ENCODE measurements at regions not wholly inside any gene's neighbourhood (a gene's known extent, or its start where the extent isn't known, plus 50 kb on each side); places are given as distances from the start of the nearest gene placed in this dataset.

DNA sequence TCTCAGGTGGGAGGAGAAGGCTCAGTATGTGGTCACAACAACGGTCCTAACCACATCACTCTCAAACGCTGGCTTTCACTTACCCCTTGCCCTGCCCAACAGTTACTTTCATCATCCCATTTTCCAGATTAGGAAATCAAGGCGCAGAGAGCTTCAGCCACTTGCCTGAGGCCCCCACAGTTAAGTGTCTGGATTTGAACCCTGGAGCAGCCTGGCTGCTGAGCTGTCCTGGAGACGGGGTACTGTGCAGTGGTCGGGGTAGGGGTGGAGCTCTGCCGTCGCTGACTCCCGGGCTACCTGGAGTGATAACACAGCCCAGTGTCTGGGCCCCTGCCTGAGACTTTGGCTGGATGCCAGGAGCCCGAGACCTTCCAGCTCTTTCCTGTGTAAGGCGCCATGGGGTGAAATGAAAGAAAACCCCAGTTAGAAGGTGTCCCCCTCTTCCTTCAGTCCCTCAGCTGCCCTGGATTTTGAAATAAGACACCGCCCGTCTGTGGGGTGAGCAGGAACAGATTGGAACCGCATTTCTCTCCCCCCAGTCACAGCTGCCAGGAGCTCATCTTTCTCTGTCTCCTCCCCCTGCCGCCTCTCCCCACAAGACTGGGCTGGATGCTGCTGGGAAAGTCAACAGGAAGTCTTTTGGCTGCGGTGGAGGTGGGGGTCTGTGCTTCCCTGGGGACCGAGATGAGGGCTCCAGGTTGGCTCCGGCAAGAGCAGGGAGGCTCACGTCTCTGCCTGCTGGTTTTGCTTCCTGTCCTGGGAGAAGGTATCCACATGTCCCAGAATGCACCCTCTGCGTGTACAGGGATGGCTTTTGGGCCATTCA lies 280.2 kb downstream of the SEC14L1 start:
- DNase-seq = no peak

DNA sequence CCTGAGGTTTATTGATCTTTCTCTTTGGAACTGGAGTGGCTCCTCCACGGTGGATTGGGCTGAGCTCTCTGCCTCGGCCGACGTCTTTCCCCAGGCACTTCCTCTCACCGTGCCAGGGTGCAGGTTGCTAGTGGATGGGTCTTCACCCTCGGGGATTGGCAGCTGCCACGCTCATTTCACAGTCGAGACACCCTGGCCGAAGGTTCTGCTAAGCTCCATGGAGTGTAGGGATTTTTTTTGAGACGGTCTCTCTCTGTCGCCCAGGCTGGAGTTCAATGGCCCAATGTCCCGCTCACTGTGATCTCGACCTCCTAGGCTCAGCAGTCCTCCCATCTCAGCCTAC lies 280.8 kb downstream of the SEC14L1 start:
- DNase-seq = no peak

DNA sequence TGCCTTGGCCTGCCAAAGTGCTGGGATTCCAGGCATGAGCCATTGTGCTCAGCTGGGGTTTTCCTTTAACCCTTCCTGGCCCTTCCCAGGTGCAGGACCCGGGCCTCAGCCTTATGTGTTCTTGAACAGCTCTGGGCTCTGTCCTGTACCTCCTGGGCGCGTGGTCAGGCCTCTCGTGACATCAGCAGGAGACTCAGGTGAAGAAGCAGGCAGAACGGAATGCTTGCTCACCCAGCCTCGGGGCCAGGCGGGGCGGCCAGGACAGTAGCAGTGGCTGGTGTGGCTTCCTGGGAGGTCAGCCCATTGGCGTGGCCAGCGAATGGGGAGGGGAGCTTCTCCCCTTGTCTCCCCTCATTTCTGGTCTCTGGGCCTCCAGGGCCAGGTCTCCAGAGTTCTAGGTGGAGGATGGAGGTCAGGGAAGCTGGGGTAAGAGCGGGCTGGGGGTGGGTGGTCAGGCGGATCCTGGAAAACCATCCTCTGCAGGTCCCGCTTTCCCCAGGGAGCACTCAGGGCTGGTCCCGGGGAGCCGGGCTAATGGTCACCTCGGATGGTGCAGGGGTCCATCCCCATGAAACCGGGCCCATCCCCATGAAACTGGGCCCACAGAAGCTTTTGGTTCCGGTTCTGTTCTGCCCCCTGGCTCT lies 281.5 kb downstream of the SEC14L1 start:
- DNase-seq = no peak

DNA sequence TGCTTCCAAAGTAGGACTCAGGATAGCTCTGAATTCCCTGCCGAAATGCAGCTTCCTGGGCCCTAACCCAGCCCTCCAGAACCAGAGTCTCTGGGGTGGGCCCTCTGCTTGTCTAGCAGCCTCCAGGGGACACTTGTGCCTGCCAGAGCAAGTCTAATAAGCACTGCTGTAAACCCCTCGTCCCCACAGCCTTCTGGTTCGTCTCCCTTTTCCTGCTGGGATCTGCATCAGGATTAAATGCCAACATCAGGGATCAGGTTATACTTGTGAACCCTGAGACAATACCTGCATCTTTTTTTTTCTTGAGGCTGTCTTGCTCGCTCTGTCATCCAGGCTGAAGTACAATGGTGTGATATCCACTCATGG lies 282.0 kb downstream of the SEC14L1 start:
- no peak for DNase-seq

DNA sequence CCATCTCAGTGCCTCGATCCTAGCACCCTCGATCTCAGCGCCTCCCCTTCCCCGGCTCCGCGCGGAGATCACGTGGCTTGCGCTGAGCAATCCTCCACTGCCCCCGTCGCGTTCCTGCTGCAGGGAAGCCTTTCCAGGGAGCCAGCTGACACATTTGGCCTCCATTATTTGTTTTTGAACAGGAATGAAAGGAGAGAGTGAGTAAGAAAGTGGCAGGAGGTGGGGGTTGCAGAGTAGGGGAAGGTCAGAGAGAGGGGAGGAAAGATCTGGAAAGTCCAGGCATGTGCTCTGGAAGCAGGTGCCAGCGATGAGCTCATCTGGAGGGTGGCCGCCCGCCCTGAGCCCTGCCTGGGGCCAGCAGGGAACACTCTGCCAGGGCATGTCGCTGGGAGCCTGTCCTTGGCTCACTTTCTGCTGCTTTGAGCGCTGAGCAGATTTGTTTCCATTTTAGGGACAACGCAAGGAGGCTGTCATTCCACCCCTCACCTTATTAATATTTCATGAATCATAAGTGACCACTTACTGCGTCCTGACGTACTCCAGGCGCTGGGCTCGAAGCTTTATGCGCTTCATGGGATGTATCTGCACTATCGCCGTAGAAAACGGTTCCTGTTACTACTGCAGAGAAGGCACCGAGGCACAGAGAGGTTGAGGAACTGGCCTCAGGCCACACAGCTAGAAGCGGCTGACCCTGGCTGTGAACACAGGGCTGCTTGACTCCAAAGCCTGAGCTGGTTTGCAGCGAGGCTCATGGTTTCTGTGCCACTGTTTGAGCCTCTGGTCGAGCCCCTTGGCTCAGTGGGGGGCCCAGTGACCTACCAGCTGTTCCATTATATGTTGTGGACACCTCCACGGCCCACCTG lies 283.1 kb downstream of the SEC14L1 start:
- no peak for DNase-seq

DNA sequence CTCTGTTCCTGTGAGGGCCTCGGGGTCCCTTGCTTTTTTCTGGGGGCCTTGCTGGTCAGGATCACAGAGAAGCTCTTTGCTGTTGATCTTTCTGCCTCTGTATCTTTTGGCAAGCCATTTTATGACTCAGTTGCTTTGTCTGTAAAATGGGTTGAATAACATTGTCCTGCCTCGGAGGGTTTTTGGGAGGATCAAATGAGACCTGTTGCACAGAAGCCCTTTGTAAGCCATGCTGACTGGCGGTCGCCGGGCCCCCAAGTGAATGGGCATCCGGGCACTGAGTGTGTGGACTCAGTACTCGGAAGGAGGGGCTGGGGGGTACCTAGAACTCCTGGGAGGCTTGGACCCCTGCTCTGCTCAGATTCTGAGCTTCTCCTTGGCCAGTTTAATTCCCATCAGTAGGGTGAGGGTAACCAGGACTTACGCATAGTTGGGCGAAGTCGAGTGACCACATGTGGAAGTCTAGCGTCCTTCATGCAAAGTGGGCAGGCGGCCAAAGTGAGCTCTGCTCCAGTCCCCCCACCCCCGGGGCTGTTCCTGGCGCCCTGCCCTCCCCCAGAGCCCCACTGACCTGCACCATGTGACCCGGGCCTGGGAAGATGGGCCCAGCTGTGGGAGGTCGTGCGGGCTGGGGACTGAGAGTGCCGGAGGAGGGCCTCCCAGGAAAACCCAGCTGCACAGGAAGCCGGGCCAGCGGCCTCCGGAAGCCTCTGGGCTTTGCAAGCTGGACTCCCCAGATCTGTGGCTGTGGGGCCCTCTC lies 284.0 kb downstream of the SEC14L1 start:
- DNase-seq = peak; percentile 55 to 76

DNA sequence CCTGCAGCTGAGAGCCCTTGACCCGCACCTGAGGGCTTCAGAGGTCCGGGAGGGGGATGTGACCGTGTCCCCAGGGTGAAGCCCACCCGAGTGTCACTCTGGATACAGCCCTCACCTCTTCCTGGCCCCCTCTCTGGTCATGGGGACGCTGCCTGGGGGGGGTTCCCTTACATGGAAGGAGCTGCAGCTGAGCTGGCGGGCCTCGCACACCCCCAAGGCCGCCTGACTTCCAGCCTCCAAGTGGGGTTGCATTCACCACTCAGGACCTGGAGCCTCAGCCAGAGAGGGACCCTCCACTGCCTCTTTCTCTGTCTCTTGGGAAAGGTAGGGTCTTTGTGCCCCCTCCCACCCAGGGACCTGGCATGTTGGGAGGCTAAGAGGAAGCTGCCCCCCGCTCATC lies 284.6 kb downstream of the SEC14L1 start:
- no peak for DNase-seq

DNA sequence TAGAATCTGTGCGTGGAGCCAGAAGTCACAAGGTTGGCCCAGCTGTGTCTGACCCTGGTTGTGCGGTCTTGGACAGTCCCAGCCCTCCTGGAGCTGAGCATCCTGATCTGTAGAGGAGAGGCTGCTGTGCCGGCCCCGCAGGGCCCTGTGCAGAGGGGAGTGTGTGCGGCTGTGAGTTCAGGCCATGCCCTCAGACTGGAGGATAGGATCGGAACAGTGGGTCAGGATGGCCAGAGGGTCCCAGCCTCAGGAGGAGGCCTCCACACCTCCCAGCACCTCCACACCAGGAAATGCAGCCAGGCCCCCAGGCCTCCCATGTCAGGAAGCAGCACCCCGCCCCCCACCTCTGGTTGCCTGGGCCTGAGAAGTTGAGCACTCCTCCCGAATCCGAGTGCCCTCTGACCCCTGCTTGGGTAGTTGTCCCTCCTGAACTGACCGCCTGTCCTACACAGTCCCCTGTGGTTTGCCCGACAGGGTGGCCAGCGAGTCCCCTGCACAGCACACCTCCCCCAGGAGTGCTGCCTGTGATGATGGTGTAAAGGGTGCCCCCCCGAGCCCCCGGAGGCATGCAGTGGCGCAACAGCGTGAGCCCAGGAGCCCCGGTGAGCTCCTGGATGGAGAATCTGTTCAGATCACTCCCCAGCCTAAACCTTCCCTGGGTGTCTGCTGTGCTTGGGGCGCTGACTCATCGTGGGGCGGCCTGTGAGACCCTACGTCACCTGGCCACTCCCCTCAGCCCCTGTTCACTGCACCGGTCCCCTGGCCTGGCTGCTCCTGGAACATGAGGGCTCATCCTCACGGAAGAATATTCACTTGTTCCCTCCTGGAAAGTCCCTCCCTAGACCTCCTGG lies 285.2 kb downstream of the SEC14L1 start:
- DNase-seq = no peak

DNA sequence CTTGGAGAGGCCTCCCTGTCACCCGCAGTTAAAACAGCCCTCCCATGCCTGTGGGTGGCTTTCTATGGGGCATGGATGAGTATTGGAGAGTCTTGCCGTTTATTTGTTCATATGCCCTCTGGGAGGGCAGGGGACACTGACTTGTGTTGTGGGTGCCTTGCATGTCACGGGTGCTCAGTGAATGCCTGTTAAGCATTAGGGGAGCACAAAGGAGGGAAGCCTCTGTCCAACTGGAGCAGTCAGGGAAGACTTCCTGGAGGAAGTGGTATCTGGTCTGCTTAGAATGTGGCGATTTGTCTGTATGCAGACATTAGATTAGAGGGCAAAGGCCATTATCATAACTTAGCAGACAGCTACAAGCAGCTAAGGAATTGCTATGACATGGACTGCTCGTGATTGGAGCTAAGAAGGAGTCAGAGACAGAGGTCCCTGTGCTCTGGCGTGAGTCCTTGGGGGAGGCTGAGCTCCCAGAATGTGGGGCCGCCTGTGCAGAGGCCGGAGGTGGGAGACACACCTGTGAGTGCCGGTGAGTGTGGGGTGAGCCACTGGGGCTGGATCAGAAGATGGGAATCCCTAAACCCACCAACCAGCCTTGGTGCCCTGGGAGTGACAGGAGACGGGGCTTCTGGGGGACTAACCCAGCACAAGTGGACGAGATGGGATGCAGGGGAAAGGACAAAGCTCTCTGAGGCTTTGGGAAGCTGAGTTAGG lies 286.1 kb downstream of the SEC14L1 start:
- DNase-seq = no peak

DNA sequence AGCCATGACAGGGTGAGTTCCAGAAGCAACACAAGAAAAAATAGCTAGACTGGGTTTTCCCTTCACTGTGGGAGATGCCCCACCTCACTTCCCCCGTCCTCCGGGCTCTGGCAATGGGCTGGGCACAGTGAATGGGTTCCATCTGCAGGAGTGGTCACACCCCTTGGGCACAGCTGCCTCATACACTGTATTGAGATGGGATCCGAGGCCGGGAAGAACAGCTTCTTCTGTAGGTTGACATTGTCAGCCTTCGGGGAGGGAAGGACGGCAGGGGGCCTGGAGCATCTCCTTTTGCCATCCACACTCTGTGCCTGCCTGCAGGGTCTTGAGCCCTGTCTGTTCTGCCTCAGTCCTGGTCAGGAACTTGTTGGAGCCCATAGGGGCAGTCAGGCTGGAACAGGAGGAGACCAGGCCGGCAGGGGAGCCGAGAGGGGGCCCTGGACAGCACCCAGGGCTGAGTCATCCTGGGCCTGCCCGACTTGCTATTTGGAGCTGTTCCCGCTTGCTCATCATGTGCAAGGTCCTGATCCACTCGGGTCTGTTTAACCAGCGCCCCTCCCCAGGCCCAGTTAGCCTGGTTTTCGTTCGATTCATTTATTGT lies 286.7 kb downstream of the SEC14L1 start:
- peak in 1 of 2 donors; percentile 32 for DNase-seq

DNA sequence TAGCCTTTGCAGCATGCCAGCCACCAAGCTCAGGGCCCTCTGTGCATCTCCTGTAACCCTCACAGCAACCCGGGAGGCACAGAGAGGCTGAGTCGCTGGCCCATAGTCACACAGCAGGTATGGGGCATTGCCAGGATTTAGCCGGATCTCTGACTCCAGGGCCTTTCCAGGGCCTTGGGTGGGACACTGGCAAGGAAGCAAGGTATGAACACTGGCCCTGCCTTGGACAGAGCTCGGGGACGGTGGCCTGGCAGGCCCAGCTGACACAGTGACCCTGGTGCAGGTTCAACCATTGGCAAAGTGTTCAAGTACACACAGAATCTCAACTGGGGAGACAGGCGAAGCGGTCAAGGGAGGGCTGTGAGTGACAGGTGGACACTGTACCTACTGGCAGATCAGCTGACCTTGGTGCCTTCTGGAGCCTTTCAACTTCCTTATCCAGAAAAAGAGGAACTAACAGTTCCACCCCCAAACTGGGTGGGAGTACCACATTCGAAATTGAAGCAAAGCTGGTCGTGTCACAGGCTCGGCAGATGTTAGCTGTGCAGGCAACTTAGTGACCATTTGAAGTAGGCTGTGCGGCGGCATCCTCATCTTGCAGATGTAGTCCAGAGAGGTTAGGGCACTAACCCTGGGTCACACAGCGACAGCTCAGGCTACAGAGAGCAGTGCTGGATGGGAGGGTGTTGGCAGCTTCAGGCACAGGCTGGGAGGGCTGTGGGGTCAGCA lies 287.4 kb downstream of the SEC14L1 start:
- DNase-seq = peak; percentile 87 to 96

DNA sequence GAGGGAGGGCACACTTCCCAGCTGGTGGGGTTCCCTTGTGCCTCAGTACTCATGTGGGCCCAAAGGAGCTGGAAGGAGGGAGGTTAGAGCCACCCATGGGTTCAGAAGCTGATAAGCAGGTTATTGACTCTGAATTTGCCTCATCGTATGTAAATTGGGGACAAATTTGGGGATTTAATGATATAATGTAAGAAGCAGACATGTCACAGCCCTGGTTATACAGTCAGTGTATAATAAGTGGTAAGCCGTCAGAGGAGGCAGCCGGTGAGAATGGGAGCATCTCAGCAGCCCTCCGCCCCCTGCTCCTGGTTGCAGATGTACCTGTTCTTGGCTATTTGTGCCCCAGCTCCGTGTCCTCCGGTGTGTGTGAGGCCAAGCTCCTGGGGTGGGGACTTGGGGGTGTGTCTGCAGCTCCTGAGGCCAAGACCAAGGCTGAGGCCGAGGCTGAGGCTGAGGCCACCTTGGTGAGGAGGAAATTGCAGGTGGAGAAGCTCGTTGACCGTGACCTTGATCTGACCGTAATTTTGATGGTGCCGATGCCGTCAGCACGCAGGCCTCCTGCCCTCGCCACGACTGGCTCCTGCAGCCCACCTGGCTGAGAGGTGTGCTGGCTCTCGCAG lies 288.1 kb downstream of the SEC14L1 start:
- DNase-seq = no peak

DNA sequence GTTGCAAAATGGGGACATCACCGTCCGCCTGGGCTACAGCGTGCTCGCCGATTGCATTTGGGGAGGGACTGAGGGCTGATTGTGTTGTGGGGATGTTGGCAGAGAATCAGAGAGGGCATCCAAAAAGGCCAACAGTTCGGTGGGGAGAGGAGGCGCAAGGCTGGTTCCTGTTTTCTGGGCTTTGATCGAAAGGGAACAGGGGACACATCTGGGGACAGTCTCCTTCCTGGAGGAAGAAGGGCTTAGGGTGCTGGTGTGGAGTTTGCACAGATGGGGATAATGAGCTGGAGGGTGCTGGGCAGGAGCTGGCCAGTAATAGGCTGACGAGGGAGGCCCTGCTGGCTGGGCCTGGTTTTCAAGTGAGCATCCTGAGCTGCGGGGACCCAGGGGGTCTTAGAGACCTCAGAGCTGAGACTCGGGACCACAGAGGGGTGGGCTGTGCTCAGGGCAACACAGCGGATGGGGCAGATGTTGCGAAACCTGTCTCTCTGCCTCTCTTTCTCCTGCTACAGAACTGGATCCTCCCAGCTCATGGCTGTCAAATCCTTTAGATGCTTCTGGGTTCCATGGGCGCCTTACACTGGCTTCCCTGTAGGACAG lies 288.7 kb downstream of the SEC14L1 start:
- DNase-seq = peak; percentile 44 to 52

DNA sequence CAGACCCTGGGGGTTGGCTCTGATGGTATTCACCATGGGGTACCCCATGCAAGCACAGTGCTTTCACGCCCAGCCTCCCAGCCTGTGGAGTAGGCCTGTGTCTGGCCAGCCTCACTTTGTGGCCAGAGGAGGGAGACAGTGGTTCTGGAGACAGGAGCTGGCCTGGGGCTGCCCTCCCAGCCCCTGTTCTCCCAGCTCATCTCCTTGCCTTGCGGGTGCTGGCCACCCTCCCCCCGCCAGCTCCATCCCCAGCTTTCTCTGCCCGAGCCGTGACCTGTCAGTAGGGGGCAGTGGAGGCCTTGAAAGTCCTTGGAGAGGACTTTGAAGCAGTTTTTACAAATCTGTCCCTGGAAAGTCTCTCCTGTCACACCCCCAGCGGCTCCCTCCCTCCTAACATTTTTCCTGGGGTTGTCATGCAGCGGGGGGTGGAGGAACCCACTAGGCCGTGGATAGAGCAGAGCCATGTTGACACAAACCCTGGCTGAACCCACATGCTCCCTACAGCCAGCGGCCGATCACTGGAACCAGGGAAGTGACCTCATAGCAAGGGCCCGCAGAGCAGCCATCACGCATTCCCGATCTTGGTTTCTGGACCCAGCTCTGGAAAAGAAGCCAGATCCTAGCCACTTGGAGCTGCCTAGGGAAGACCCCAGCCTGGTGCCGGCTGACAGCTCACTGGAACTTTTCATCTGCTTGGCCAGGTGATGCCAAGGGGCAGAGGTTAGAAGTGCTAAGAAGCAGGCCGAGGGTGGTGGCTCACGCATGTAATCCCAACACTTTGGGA lies 289.4 kb downstream of the SEC14L1 start:
- DNase-seq = peak; percentile 64 to 68

DNA sequence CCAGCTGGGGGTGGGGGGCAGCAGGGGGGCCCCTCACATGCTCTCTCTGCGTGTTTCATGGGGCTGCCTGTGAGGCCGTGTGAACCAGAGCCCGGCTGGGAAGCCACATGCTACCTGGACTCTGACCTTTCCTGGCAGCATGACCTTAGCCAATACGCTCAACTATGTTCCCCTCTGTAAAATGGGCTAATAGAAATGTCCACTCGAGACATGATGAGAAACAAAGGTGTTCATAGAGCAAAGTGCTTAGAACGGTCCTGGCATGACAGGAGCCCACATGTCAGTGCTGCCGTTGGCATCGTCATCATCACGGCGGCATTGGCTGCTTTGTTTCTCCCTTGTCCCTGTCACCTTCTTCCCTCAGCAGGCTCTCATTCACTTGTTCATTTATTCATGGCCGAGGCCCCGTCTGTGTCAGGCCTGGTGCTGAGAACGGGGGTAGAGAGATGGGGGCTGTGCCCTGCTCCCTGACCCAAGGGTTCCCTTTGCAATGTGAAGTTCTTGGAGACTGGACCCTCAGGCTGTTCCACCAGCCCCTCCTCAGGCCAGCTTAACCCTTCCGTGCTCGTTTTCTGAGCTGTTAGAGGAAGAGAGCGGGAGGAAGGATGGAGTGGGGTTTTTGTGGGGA lies 291.4 kb downstream of the SEC14L1 start:
- DNase-seq = no peak

DNA sequence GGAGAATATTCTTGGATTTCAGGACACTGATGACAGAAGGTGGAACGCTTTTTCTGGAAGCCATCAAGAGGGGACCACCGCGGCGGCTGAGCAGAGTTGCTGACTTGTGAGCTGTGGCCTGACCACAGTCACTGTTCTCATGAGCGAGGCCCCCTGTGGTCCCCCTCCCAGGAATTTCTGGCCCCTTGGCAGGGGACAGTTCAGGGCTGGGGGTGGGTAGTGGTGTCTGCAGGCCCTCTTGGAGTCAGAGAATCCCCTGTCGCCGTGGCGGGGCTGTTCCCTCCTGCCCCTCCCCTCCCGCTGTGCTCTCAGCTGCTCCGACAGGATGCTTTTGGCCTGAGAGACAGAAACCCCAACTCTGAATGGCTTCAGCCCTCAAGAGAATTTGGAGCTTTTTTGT lies 292.0 kb downstream of the SEC14L1 start:
- no peak for DNase-seq

DNA sequence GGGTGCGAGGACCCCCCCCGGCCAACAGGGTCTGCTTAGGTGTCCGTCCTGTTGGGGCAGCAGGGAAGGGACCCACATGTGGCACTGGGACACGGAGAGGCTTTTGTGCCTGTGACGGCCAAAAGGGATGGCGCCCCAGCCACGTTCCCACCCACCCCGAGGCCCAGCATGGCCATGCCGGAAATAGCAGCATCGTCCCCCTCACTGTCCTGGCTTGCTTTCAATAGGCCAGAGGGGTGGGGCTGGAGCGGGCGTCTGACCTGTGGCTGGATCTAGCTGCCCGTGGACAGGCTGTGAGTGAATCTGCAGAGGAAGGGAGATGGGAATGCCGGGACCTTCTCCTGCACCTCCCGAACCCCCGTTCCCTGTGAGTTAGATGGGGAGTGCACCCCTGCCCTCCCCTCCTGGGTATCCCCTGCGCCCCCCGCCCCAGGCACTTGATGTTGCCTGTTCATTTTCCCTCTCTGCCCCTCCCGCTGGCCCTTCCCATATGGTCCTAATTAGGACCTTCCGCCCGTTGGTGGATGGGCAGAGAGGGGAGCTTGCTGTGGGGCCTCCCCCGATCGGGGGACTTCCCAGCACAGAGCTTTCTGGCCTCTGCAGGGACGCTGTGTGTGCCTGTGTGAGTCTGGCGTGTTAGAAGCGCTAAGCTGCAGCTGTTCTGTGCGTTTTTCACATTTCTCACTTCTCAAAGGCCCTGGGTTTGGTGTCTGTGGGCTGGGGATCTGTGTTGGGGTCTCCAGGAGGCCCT lies 292.8 kb downstream of the SEC14L1 start:
- DNase-seq = no peak

Data from inflammatory macrophage (primary cell).